ENCODE measurements at regions not wholly inside any gene's neighbourhood (a gene's known extent, or its start where the extent isn't known, plus 50 kb on each side); places are given as distances from the start of the nearest gene placed in this dataset.

DNA sequence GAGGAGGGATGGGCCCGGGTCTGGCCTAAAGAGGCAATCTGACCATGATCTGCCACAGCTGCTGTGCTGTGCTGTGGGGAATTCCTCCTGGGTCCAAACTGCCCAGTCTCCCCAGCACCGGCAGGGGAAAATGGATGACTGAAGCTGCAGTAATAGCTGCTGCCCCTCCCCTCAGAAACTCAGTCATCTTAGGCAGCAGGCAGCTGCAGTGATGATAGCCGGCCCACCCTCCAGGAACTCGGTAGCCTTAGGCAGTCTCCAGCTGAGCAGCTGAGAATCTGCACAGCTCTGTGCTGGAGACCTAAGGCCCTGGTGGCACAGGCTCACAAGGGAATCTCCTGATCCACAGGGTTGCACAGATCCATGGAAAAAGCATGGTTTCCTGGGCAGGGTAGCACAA, 113.4 kb upstream of the USP38 start:
- H3K27me3 ChIP-seq (ENCODE audit: control insufficient read depth, insufficient read depth, low read length, poor library complexity, severe bottlenecking), result no peaks in the 10 kb centered on the region
- 80 to 84% methylated on average over 1 to 4 of the region's 4 CpGs for whole genome bisulfite sequencing, 2 experiments (ENCODE audit: insufficient coverage in 1 of 2, insufficient read length in 1 of 2)
- no peak overlapping the region for H3K4me3 ChIP-seq (ENCODE audit: low read length)
- Mint-ChIP-seq H3K27ac (no peak overlapping the region), H3K27me3 (ENCODE audit: insufficient read depth) (no peaks in the 10 kb centered on the region), H3K36me3 (ENCODE audit: low read depth) (no peaks in the 10 kb centered on the region), H3K4me3 (no peak overlapping the region), H3K9me3 (no peaks in the 10 kb centered on the region), H3K4me1 (no peaks in the 10 kb centered on the region)
- H3K4me1 ChIP-seq (ENCODE audit: control insufficient read depth, insufficient read depth, low read length), result no peaks in the 10 kb centered on the region
- no peaks in the 10 kb centered on the region for H3K36me3 ChIP-seq (ENCODE audit: control insufficient read depth, insufficient read depth, low read length)
- no peak for DNase-seq
- H3K9ac ChIP-seq (ENCODE audit: extremely low read depth, low read length, poor library complexity, severe bottlenecking), result no peak overlapping the region
- TF ChIP-seq, protein P1, sequence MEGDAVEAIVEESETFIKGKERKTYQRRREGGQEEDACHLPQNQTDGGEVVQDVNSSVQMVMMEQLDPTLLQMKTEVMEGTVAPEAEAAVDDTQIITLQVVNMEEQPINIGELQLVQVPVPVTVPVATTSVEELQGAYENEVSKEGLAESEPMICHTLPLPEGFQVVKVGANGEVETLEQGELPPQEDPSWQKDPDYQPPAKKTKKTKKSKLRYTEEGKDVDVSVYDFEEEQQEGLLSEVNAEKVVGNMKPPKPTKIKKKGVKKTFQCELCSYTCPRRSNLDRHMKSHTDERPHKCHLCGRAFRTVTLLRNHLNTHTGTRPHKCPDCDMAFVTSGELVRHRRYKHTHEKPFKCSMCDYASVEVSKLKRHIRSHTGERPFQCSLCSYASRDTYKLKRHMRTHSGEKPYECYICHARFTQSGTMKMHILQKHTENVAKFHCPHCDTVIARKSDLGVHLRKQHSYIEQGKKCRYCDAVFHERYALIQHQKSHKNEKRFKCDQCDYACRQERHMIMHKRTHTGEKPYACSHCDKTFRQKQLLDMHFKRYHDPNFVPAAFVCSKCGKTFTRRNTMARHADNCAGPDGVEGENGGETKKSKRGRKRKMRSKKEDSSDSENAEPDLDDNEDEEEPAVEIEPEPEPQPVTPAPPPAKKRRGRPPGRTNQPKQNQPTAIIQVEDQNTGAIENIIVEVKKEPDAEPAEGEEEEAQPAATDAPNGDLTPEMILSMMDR (conservative IDR thresholded peaks at IDR 0.05), result no peak
- H3K9me3 ChIP-seq (ENCODE audit: control insufficient read depth, low read length), result no peaks in the 10 kb centered on the region
- no peak overlapping the region for H3K27ac ChIP-seq (ENCODE audit: low read depth, low read length)

DNA sequence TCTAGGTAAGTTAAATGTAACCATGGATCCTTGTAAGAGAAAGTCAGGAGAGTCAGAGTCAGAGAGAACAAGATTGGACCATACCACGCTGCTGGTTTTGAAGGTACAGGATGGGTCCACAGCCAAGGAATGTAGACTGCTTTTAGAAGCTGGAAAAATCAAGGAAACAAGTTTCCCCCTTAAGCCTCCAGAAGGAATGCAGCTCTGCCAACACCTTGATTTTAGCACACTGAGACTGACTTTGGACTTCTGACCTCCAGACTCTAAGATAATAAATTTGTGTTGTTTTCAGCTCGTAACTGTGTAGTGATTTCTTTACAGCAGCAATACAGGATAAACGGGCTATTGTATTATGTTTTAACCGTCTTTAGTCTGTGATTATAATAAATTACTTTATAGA, 108.0 kb upstream of the USP38 start:
- Histone ChIP-seq H3K27ac (ENCODE audit: low read depth, low read length) (no peak overlapping the region), H3K9me3 (ENCODE audit: control insufficient read depth, low read length) (no peaks in the 10 kb centered on the region), H3K4me3 (ENCODE audit: low read length) (no peak overlapping the region), H3K9ac (ENCODE audit: extremely low read depth, low read length, poor library complexity, severe bottlenecking) (no peak overlapping the region), H3K27me3 (ENCODE audit: control insufficient read depth, insufficient read depth, low read length, poor library complexity, severe bottlenecking) (no peaks in the 10 kb centered on the region), H3K36me3 (ENCODE audit: control insufficient read depth, insufficient read depth, low read length) (no peaks in the 10 kb centered on the region), H3K4me1 (ENCODE audit: control insufficient read depth, insufficient read depth, low read length) (no peaks in the 10 kb centered on the region)
- TF ChIP-seq, protein P1 (conservative IDR thresholded peaks at IDR 0.05), result no peak
- Mint-ChIP-seq H3K9me3 (no peaks in the 10 kb centered on the region), H3K27me3 (ENCODE audit: insufficient read depth) (no peaks in the 10 kb centered on the region), H3K4me3 (no peak overlapping the region), H3K36me3 (ENCODE audit: low read depth) (no peaks in the 10 kb centered on the region), H3K27ac (no peak overlapping the region), H3K4me1 (no peaks in the 10 kb centered on the region)
- no peak for DNase-seq
- WGBS, 2 experiments (ENCODE audit: insufficient coverage in 1 of 2, insufficient read length in 1 of 2), result 97 to 100% methylated on average over 1 to 3 of the region's 4 CpGs

DNA sequence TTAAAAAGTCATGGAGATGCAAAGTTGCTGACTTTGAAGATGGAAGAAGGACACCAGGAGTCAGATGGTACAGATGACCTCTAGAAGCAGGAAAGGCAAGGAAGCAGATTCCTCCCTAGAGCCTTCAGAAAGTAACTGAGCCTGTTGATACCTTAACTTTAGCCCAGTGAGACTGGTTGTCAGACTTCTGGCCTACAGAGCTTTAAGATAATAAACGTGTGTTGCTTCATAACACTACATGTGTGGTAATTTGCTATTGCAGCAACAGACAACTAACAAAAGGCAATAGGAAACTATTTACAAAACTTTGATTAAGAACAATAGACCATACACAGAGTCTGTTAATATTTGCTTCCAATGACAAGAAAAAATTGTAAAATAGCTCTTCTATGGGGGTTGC, 102.0 kb upstream of the USP38 start:
- 89% methylated on average over 1 of the region's 1 CpG; no CpG with 5 or more reads in 1 of the 2 experiments for WGBS, 2 experiments (ENCODE audit: insufficient coverage in 1 of 2, insufficient read length in 1 of 2)
- no peaks in the 10 kb centered on the region for H3K36me3 Mint-ChIP-seq (ENCODE audit: low read depth)
- H3K9ac ChIP-seq (ENCODE audit: extremely low read depth, low read length, poor library complexity, severe bottlenecking), result no peak overlapping the region
- H3K27me3 ChIP-seq (ENCODE audit: control insufficient read depth, insufficient read depth, low read length, poor library complexity, severe bottlenecking), result no peaks in the 10 kb centered on the region
- no peaks in the 10 kb centered on the region for H3K27me3 Mint-ChIP-seq (ENCODE audit: insufficient read depth)
- H3K27ac ChIP-seq (ENCODE audit: low read depth, low read length), result no peak overlapping the region
- no peak overlapping the region for H3K4me3 ChIP-seq (ENCODE audit: low read length)
- no peak overlapping the region for H3K27ac Mint-ChIP-seq
- no peaks in the 10 kb centered on the region for H3K4me1 ChIP-seq (ENCODE audit: control insufficient read depth, insufficient read depth, low read length)
- H3K4me3 Mint-ChIP-seq, result no peak overlapping the region
- no peak for DNase-seq
- H3K9me3 Mint-ChIP-seq, result no peaks in the 10 kb centered on the region
- no peaks in the 10 kb centered on the region for H3K36me3 ChIP-seq (ENCODE audit: control insufficient read depth, insufficient read depth, low read length)
- TF ChIP-seq, protein P1 (conservative IDR thresholded peaks at IDR 0.05), result no peak
- H3K9me3 ChIP-seq (ENCODE audit: control insufficient read depth, low read length), result no peaks in the 10 kb centered on the region
- H3K4me1 Mint-ChIP-seq, result no peaks in the 10 kb centered on the region
